ENCODE measurements at regions not wholly inside any gene's neighbourhood (a gene's known extent, or its start where the extent isn't known, plus 50 kb on each side); places are given as distances from the start of the nearest gene placed in this dataset.
A peak's percentile ranks its signal among the peaks of the same experiment; 100 is the strongest.

GRCh38 chr6:30006170-30007131 is 54.6 kb upstream of the POLR1H start:
- Mint-ChIP-seq H3K27ac (no peak overlapping the region), H3K4me1 (peaks cover 18% of the 10 kb centered on the region), H3K4me3 (peak overlapping the region; percentile 82), H3K9me3 (ENCODE audit: insufficient read depth) (no peaks in the 10 kb centered on the region), H3K27me3 (peaks cover 21% of the 10 kb centered on the region)
- Histone ChIP-seq H3K36me3 (replicated peaks in 1 of 2; ENCODE audit: control extremely low read depth in 1 of 2, control insufficient read depth in 1 of 2, extremely low read depth in 1 of 2, insufficient read depth in 2 of 2, low read length in 1 of 2) (no peaks in the 10 kb centered on the region), H3K4me3 (ENCODE audit: control extremely low read depth in 1 of 5, extremely low read depth in 1 of 5, insufficient read depth in 1 of 5, low read depth in 2 of 5, low read length in 4 of 5) (peak overlapping the region; percentile 15 to 69 (median 59)), H2AFZ (ENCODE audit: insufficient read depth, low read depth, low read length, poor library complexity, severe bottlenecking) (peak overlapping the region; percentile 74), H3K4me2 (replicated peaks; ENCODE audit: low read depth, low read length, poor library complexity, severe bottlenecking) (peak overlapping the region; percentile 95), H3K27ac (ENCODE audit: low read length in 2 of 2) (peak overlapping the region in 1 of 2 donors; percentile 49), H4K20me1 (ENCODE audit: control insufficient read depth, insufficient read depth, low read length, poor library complexity, severe bottlenecking) (no peaks in the 10 kb centered on the region), H3K27me3 (replicated peaks in 1 of 4; ENCODE audit: control extremely low read depth in 1 of 4, control insufficient read depth in 3 of 4, insufficient read depth in 4 of 4, low read length in 3 of 4) (peaks cover 0 to 37% (median 20%) of the 10 kb centered on the region in 4 experiments), H3K4me1 (ENCODE audit: control insufficient read depth in 2 of 2, insufficient read depth in 2 of 2, low read length in 2 of 2) (peaks cover 19 to 20% of the 10 kb centered on the region in 2 donors), H3K9me3 (ENCODE audit: control extremely low read depth in 1 of 3, control insufficient read depth in 2 of 3, insufficient read depth in 1 of 3, low read length in 2 of 3) (peaks cover 0 to 7% (median 0%) of the 10 kb centered on the region in 3 donors), H3K9ac (ENCODE audit: low read length) (peak overlapping the region; percentile 69), H3K79me2 (ENCODE audit: control insufficient read depth, insufficient read depth, low read length) (no peaks in the 10 kb centered on the region)
- peak; percentile 53 for DNase-seq
- peak; percentile 51 for ATAC-seq (ENCODE audit: low read depth)
- ChIA-PET POLR2A (no interaction called here), CTCF (no interaction called here)
- TF ChIP-seq CTCF (IDR thresholded peaks at IDR 0.05) (no peak), EZH2 (IDR thresholded peaks at IDR 0.05; ENCODE audit: borderline replicate concordance, insufficient read depth, low read depth, low read length, poor library complexity, severe bottlenecking) (no peak)
- intact Hi-C loops (cut with micrococcal nuclease) = loop anchor here (5.0 kb wide), 1 partner anchor 39 kb away; no protein-coding TSS in a partner anchor
- WGBS (ENCODE audit: insufficient coverage) = 8% methylated on average over 73 of the region's 74 CpGs
